A673 (cell line): ENCODE measurements at regions not wholly inside any gene's neighbourhood (a gene's known extent, or its start where the extent isn't known, plus 50 kb on each side); places are given as distances from the start of the nearest gene placed in this dataset.
A peak's percentile ranks its signal among the peaks of the same experiment; 100 is the strongest.
"Not testable (repeated sequence)": the region's sequence is repeated elsewhere in the genome, so short reads cannot be mapped to it uniquely, and the experiment has no call there.

Experiments used
- BruUV-seq: library from RNA; stranded (reverse); fragments of 400-500 nt; replicated peaks from 2 replicates; lab custom pipeline; 2021; lab: Mats Ljungman, UMichigan
- CTCF ChIA-PET: fragments of 300-600 bp; sonication (Branson Sonifier 250); formaldehyde crosslinking; loops from one replicate; lab custom pipeline; 2022; ENCODE audit warnings: antibody characterized with exemption; lab: Charles Lee
- POLR2A ChIA-PET: fragments of 300-600 bp; sonication (Branson Sonifier 250); formaldehyde crosslinking; loops from one replicate; lab custom pipeline; 2022; ENCODE audit warnings: antibody characterized with exemption; ENCODE audit not compliant: low non-redundant PET; lab: Charles Lee
- DNase-seq: peaks from one replicate; pipeline ENCODE4 v3.0.0-alpha.2; 2015; ENCODE audit warnings: low spot score
- H3K27ac ChIP-seq: fragments of 200-600 bp; sonication (generic); 2 replicates; pipeline ENCODE4 v1.5.1; 2016; ENCODE audit warnings: mixed run types, low read depth, mild to moderate bottlenecking, mixed read lengths, antibody characterized with exemption, low read length; ENCODE audit not compliant: poor library complexity, severe bottlenecking
- H3K27me3 ChIP-seq: fragments of 200-600 bp; sonication (generic); replicated peaks from 2 replicates; pipeline ENCODE4 v1.6.1; 2017; ENCODE audit warnings: mixed run types, low read depth, mild to moderate bottlenecking, mixed read lengths, antibody characterized with exemption, low read length; ENCODE audit not compliant: insufficient read depth, poor library complexity
- H3K36me3 ChIP-seq: fragments of 200-600 bp; sonication (generic); 2 replicates; pipeline ENCODE4 v1.6.1; 2016; ENCODE audit warnings: mixed run types, mild to moderate bottlenecking, mixed read lengths, antibody characterized with exemption, low read length; ENCODE audit not compliant: insufficient read depth, poor library complexity, severe bottlenecking
- H3K4me1 ChIP-seq: fragments of 200-600 bp; sonication (generic); 2 replicates; pipeline ENCODE4 v1.6.1; 2017; ENCODE audit warnings: mixed run types, mild to moderate bottlenecking, mixed read lengths, antibody characterized with exemption, low read length; ENCODE audit not compliant: insufficient read depth, poor library complexity, severe bottlenecking
- H3K4me3 ChIP-seq: fragments of 200-600 bp; sonication (generic); 2 replicates; pipeline ENCODE4 v1.5.1; 2016; ENCODE audit warnings: low read depth, mixed run types, mild to moderate bottlenecking, mixed read lengths, low read length; ENCODE audit not compliant: poor library complexity, severe bottlenecking
- H3K9me3 ChIP-seq: fragments of 200-600 bp; sonication (generic); 2 replicates; pipeline ENCODE4 v1.6.1; 2016; ENCODE audit warnings: mixed run types, low read depth, mild to moderate bottlenecking, mixed read lengths, antibody characterized with exemption, low read length; ENCODE audit not compliant: poor library complexity, severe bottlenecking
- CTCF ChIP-seq: fragments of 300-800, 200-600 bp; sonication (generic); conservative IDR thresholded peaks from 2 replicates; pipeline ENCODE4 v1.5.1; 2017; ENCODE audit warnings: low read depth, mild to moderate bottlenecking, antibody characterized with exemption, low read length, moderate library complexity, mixed read lengths
- EZH2 ChIP-seq: fragments of 200-600 bp; sonication (generic); IDR thresholded peaks from 2 replicates; pipeline ENCODE4 v1.6.1; 2017; ENCODE audit warnings: borderline replicate concordance, low read depth, mild to moderate bottlenecking, mixed read lengths, antibody characterized with exemption, low read length; ENCODE audit not compliant: poor library complexity, severe bottlenecking
- intact Hi-C: fragments of 100-400 bp; cut with micrococcal nuclease; formaldehyde crosslinking; loops from one replicate; pipeline ENCODE4 v1.10.0; 2022; ENCODE audit not compliant: unreplicated experiment

DNA sequence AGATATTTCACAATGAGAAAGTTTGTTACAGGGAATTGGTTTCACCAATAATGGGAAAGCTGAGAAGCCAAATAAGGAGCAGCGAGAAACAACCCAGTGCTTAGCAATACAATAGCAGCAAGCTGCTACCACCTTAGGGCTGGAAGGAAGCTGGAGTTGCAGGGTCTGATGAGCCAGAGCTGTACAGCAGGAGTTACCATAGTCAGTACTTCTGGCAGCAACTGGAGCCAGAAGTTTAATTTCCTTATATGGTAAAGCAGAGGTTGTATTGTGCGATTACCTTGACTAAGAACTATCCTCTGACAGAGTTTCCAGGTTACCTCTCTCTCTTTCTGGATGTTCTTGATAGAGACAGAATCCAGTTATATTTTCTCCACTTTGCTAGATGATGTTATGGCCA is 137.1 kb upstream of the OLIG3 start:
- ChIA-PET CTCF (interaction anchor here (0.6 kb wide), 1 partner anchor 390 kb away, joined by 4 read pairs; no protein-coding TSS in a partner anchor), POLR2A (no interaction called here)
- Histone ChIP-seq H3K9me3 (no peaks in the 10 kb centered on the region), H3K4me3 (no peak overlapping the region), H3K27me3 (no peaks in the 10 kb centered on the region), H3K36me3 (no peaks in the 10 kb centered on the region), H3K27ac (no peak overlapping the region), H3K4me1 (no peaks in the 10 kb centered on the region)
- intact Hi-C loops: no loop called here
- TF ChIP-seq CTCF (no peak), EZH2 (no peak)
- no TSS peak for BruUV-seq
- no peak for DNase-seq

GRCh38 chr6:137634177-137634576 is 140.0 kb upstream of the OLIG3 start:
- H3K36me3 ChIP-seq, BruUV-seq, H3K4me3 ChIP-seq, POLR2A ChIA-PET, H3K27ac ChIP-seq, CTCF ChIA-PET, H3K4me1 ChIP-seq, H3K27me3 ChIP-seq, intact Hi-C loops, DNase-seq, H3K9me3 ChIP-seq: not testable (repeated sequence)

DNA sequence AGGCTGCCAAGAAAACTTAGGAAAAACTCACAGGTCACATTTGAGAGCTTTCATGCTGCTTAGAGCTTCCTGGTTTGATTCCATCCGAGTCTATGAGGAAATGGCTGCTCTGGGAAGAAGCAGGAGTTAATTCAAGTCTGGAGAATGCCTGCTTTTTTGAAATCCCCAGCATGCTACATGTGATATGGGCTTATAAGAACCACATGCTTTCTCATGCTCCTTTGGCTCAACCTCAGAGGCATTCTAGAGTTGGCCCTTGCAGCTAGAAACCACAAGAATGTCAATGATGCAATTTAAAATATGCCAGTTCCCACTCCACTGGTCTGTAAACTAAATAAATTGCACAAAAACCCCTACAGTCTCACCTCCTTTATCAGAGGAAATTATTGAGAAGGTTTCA is 142.9 kb upstream of the OLIG3 start:
- POLR2A ChIA-PET: no interaction called here
- no peaks in the 10 kb centered on the region for H3K36me3 ChIP-seq
- no peaks in the 10 kb centered on the region for H3K4me1 ChIP-seq
- intact Hi-C loops: no loop called here
- CTCF ChIA-PET: interaction anchor here (0.6 kb wide), 1 partner anchor 845 kb away, joined by 3 read pairs; the partner anchor contains the start of gene MAP3K5
- no peak overlapping the region for H3K4me3 ChIP-seq
- TF ChIP-seq EZH2 (no peak), CTCF (no peak)
- no TSS peak for BruUV-seq
- no peak overlapping the region for H3K27ac ChIP-seq
- no peaks in the 10 kb centered on the region for H3K27me3 ChIP-seq
- H3K9me3 ChIP-seq: no peaks in the 10 kb centered on the region
- DNase-seq: peak; percentile 20
